UCSD-AML1 (cell line): ENCODE measurements at regions not wholly inside any gene's neighbourhood (a gene's known extent, or its start where the extent isn't known, plus 50 kb on each side); places are given as distances from the start of the nearest gene placed in this dataset.

Experiments
- DNase-seq: peaks from one replicate; lab custom pipeline; 2025; ENCODE audit not compliant: unreplicated experiment; lab: John Stamatoyannopoulos, UW

- DNase-seq, result no peak
Observed at GRCh38 chr6:4383910-4384638, 248.7 kb upstream of the ECI2 start.

GRCh38 chr6:4382362-4382853, 247.0 kb upstream of the ECI2 start:
- no peak for DNase-seq

GRCh38 chr6:4381381-4381780, 246.0 kb upstream of the ECI2 start:
- DNase-seq, result no peak

DNA sequence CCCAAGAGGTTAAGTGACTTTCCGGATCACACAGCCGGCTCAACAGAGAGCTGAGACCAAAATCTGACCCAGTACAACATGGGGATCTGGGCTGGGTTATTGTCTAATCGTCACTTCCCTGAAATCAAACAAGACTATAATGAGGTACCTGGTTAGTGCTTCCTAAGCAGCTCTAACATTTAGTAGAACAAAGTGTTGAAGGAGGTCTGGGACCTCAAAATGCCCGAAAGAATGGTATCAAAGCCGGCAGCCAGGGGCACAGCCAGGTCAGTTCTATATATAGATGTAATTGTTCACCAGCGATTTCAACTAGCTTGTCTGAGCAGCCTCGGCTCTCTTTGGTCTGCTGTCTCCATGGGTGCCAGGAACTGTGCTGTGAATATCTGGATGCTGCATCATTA, 245.5 kb upstream of the ECI2 start:
- no peak for DNase-seq

DNA sequence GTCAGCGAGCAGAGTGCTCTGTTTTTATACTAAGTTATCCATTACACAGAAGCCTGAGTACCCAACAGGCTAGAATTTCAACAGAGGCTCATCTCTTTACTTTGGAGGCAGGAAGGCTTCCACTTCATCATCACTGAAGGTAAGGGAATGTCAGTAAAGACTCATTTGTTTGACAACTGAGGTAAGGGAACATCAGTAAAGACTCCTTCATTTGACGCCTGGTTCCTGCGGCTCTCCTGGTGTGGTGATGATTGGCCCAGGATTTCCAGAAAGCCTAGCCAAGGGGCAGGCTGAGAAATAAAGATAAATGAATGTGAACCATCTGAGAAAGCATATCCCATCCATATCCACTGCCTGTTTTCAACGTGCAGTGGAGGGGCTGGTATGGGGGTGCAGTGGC, 244.6 kb upstream of the ECI2 start:
- DNase-seq, result no peak

GRCh38 chr6:4378319-4378996, 243.1 kb upstream of the ECI2 start:
- DNase-seq, result no peak

- DNase-seq, result no peak
Observed at GRCh38 chr6:4377603-4378002, 242.2 kb upstream of the ECI2 start.

- no peak for DNase-seq
Observed at GRCh38 chr6:4374216-4374615, 238.8 kb upstream of the ECI2 start.

GRCh38 chr6:4372866-4373265, 237.5 kb upstream of the ECI2 start:
- DNase-seq, result no peak

- no peak for DNase-seq
Observed at GRCh38 chr6:4371207-4371921, 236.0 kb upstream of the ECI2 start.

DNA sequence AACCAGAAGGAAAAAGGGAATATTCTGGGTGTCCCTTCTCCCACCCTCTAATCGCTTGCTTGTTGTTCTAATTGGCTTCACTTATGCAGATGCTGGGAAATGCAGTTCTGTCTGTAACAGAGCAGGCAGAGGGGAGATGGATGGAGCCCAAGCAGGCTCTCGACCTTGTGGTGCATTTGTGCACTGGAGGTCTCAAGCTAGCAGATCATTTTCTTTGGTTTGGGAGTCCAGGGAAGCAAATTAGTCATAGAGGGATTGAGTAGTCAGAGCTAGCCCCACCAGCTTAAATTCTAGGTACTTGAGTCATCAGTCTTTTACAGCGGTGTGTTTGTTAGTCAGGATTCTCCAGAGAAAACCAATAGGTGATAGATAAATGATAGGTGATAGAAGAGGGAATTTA, 234.7 kb upstream of the ECI2 start:
- no peak for DNase-seq

- DNase-seq, result no peak
Observed at GRCh38 chr6:4369616-4370015, 234.2 kb upstream of the ECI2 start.

- no peak for DNase-seq
Observed at GRCh38 chr6:4368649-4369048, 233.3 kb upstream of the ECI2 start.

DNA sequence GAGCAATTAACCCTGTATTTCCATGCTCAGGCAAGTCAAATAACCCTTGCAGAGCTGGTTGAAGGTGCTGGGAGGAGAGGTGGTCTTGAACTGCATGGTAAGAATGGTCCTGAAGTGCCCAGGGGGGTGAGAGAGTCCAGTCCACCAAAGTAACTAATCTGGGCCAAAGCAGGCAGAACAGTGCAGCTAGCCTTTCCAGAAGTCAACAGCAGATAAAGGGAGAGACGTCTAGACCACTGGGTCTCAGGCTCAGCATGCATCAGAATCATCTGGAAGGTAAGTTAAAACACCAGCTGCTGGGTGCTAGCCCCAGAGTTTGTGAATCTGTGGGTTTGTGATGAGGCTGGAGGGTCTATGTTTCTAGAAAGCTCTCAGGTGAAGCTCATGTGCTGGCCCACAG, 232.3 kb upstream of the ECI2 start:
- no peak for DNase-seq

- no peak for DNase-seq
Observed at GRCh38 chr6:4366635-4367395, 231.4 kb upstream of the ECI2 start.

DNA sequence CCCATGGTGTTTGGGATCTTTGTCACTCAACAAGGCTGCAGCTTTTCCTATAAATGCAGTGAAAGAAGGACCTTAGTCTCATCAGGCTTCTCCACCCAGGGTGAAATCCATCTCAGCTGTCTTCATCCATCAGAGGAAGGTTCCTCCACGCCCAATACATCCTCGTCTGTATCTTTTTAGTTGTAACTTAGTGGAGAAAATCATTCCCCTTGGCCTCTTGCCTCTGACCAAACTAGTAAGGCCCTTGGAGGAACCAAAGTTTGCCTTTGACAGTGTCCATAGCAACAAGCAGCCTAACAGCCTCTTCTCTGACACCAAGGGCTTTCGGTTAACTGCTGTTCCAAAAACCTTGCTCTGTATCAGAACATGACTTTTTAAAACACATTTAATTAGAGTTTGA, 230.3 kb upstream of the ECI2 start:
- DNase-seq, result no peak

DNA sequence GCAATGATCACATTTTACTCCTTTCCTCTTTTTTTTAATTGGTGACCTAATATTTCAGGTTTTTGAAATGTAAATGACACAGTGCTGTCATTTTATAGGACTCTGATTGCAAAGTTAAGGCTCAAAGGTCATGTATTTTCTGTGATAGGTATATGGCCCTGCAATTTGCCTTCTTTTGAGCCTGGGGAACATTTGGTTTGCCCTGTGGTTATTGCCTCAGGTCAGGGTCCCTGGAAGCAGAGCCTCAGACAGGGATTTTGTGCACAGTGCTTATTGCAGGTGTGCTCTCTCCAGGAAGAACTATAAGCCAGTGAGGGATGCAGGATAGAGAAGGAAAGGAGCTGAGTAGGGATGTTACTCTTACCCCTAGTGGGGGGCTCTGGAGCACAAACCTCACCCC, 229.3 kb upstream of the ECI2 start:
- DNase-seq, result no peak

DNA sequence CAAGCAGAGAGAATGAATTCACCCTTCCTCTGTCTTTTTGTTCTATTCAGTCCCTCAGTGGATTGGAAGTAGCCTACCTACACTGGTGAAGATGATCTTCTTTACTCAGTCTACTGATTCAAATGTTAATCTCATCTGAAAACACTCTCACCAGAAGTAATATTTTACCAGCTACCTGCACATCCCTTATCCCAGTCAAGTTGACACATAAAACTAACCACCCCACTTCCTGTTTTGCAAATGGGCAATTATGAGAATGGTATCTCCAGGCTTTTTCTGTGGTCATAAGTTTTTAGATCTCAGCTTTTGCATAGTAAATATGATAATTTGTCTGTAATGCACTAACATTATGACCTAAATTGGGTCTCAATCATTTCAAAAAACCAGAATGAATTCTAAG, 228.8 kb upstream of the ECI2 start:
- no peak for DNase-seq

- DNase-seq, result no peak
Observed at GRCh38 chr6:4363656-4364055, 228.3 kb upstream of the ECI2 start.

DNA sequence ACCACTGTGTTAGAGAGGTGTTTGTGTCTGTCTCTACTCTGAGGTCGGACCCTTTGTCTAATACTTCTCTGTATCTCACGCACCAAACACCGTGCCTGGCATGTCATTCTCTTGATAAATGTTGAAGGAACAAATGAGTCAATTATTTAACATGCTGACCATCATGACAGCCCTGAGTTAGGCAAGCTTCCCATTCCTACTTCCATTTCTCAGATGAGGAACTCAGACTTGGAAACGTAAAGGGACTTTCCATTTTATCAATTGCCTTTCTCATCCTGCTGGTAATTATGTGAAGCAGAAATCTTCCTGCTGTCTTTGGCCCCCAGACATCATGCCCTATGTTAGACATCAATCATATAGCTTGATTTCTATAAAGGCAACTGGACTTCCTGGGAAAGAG, 227.0 kb upstream of the ECI2 start:
- no peak for DNase-seq

GRCh38 chr6:4360920-4361319, 225.5 kb upstream of the ECI2 start:
- DNase-seq, result no peak
